HUES6 (cell line): ENCODE measurements at regions not wholly inside any gene's neighbourhood (a gene's known extent, or its start where the extent isn't known, plus 50 kb on each side); places are given as distances from the start of the nearest gene placed in this dataset.
"Not testable (repeated sequence)": the region's sequence is repeated elsewhere in the genome, so short reads cannot be mapped to it uniquely, and the experiment has no call there.

ENCODE experiments used
- H3K27ac ChIP-seq: 2 replicates; pipeline ENCODE4 v1.7.0; 2013; ENCODE audit warnings: low read depth, mild to moderate bottlenecking, low read length, inconsistent platforms
- H3K27me3 ChIP-seq: 2 replicates; pipeline ENCODE4 v1.6.1; 2013; ENCODE audit warnings: low read length; ENCODE audit not compliant: control insufficient read depth, insufficient read depth
- H3K36me3 ChIP-seq: 2 replicates; pipeline ENCODE4 v1.6.1; 2013; ENCODE audit warnings: low read length; ENCODE audit not compliant: control insufficient read depth, insufficient read depth
- H3K4me1 ChIP-seq: 2 replicates; pipeline ENCODE4 v1.6.1; 2013; ENCODE audit warnings: low read length; ENCODE audit not compliant: control insufficient read depth, insufficient read depth
- H3K4me3 ChIP-seq: 2 replicates; pipeline ENCODE4 v1.5.1; 2013; ENCODE audit warnings: low read depth, low read length
- H3K9ac ChIP-seq: one replicate; pipeline ENCODE4 v1.6.1; 2013; ENCODE audit warnings: mild to moderate bottlenecking, low read length
- H3K9me3 ChIP-seq: 2 replicates; pipeline ENCODE4 v1.6.1; 2013; ENCODE audit warnings: low read depth, low read length; ENCODE audit not compliant: control insufficient read depth, insufficient read depth

GRCh38 chr2:81002906-81003305 lies 698.4 kb upstream of the LRRTM1 start:
- H3K9ac ChIP-seq: no peak overlapping the region
- H3K9me3 ChIP-seq: peaks cover 3% of the 10 kb centered on the region; the same call in 1 of the 2 replicates
- no peaks in the 10 kb centered on the region for H3K36me3 ChIP-seq
- H3K27me3 ChIP-seq: no peaks in the 10 kb centered on the region
- no peak overlapping the region for H3K4me3 ChIP-seq
- H3K27ac ChIP-seq: no peak overlapping the region
- H3K4me1 ChIP-seq: no peaks in the 10 kb centered on the region

GRCh38 chr2:80987466-80987865 lies 682.9 kb upstream of the LRRTM1 start:
- Histone ChIP-seq H3K9ac (no peak overlapping the region), H3K36me3 (no peaks in the 10 kb centered on the region), H3K27ac (no peak overlapping the region), H3K9me3 (peaks cover 10% of the 10 kb centered on the region), H3K4me1 (no peaks in the 10 kb centered on the region), H3K27me3 (no peaks in the 10 kb centered on the region), H3K4me3 (no peak overlapping the region)

- Histone ChIP-seq H3K27ac (no peak overlapping the region), H3K4me3 (no peak overlapping the region), H3K36me3 (no peaks in the 10 kb centered on the region), H3K27me3 (no peaks in the 10 kb centered on the region), H3K9ac (no peak overlapping the region), H3K4me1 (no peaks in the 10 kb centered on the region), H3K9me3 (peaks cover 19% of the 10 kb centered on the region)
These were observed 665.3 kb upstream of the LRRTM1 start for GRCh38 chr2:80969900-80970299.

- Histone ChIP-seq H3K9me3 (peaks cover 19% of the 10 kb centered on the region), H3K36me3 (no peaks in the 10 kb centered on the region), H3K27me3 (no peaks in the 10 kb centered on the region), H3K4me1 (no peaks in the 10 kb centered on the region), H3K9ac (no peak overlapping the region), H3K27ac (no peak overlapping the region), H3K4me3 (no peak overlapping the region)
These were observed 663.9 kb upstream of the LRRTM1 start for GRCh38 chr2:80968450-80968849.

- no peaks in the 10 kb centered on the region for H3K4me1 ChIP-seq
- no peaks in the 10 kb centered on the region for H3K36me3 ChIP-seq
- H3K9ac ChIP-seq: no peak overlapping the region
- no peak overlapping the region for H3K4me3 ChIP-seq
- no peaks in the 10 kb centered on the region for H3K27me3 ChIP-seq
- no peak overlapping the region for H3K27ac ChIP-seq
- no peaks in the 10 kb centered on the region for H3K9me3 ChIP-seq
These were observed 643.1 kb upstream of the LRRTM1 start for GRCh38 chr2:80947601-80948130.

GRCh38 chr2:80943487-80943886 lies 638.9 kb upstream of the LRRTM1 start:
- Histone ChIP-seq H3K27me3 (no peaks in the 10 kb centered on the region), H3K4me3 (no peak overlapping the region), H3K36me3 (no peaks in the 10 kb centered on the region), H3K27ac (no peak overlapping the region), H3K9me3 (no peaks in the 10 kb centered on the region), H3K9ac (no peak overlapping the region), H3K4me1 (no peaks in the 10 kb centered on the region)

GRCh38 chr2:80942766-80943165 lies 638.2 kb upstream of the LRRTM1 start:
- Histone ChIP-seq H3K4me1 (no peaks in the 10 kb centered on the region), H3K9me3 (no peaks in the 10 kb centered on the region), H3K27ac (no peak overlapping the region), H3K4me3 (no peak overlapping the region), H3K36me3 (no peaks in the 10 kb centered on the region), H3K9ac (no peak overlapping the region), H3K27me3 (no peaks in the 10 kb centered on the region)

GRCh38 chr2:80938463-80938862 lies 633.9 kb upstream of the LRRTM1 start:
- Histone ChIP-seq H3K9me3 (no peaks in the 10 kb centered on the region), H3K27ac (no peak overlapping the region), H3K4me1 (no peaks in the 10 kb centered on the region), H3K4me3 (no peak overlapping the region), H3K9ac (no peak overlapping the region), H3K27me3 (no peaks in the 10 kb centered on the region), H3K36me3 (no peaks in the 10 kb centered on the region)

GRCh38 chr2:80931820-80932219 lies 627.3 kb upstream of the LRRTM1 start:
- H3K36me3 ChIP-seq, H3K4me1 ChIP-seq: not testable (repeated sequence)
- H3K9me3 ChIP-seq: peaks cover 15% of the 10 kb centered on the region

GRCh38 chr2:80930777-80931176 lies 626.2 kb upstream of the LRRTM1 start:
- no peak overlapping the region for H3K9ac ChIP-seq
- no peaks in the 10 kb centered on the region for H3K4me1 ChIP-seq
- H3K36me3 ChIP-seq: no peaks in the 10 kb centered on the region
- H3K27me3 ChIP-seq: no peaks in the 10 kb centered on the region
- no peak overlapping the region for H3K4me3 ChIP-seq
- H3K9me3 ChIP-seq: peaks cover 15% of the 10 kb centered on the region
- H3K27ac ChIP-seq: no peak overlapping the region

More at GRCh38 chr2:80931820-80932219, 627.3 kb upstream of the LRRTM1 start:
- not testable (repeated sequence) for H3K4me3 ChIP-seq, H3K9ac ChIP-seq, H3K27me3 ChIP-seq, H3K27ac ChIP-seq

- H3K4me1 ChIP-seq: no peaks in the 10 kb centered on the region
- no peak overlapping the region for H3K9ac ChIP-seq
- no peak overlapping the region for H3K27ac ChIP-seq
- H3K4me3 ChIP-seq: no peak overlapping the region
- H3K27me3 ChIP-seq: no peaks in the 10 kb centered on the region
- H3K9me3 ChIP-seq: peaks cover 13% of the 10 kb centered on the region
- no peaks in the 10 kb centered on the region for H3K36me3 ChIP-seq
These were observed 621.6 kb upstream of the LRRTM1 start for GRCh38 chr2:80926168-80926567.

GRCh38 chr2:80896576-80896975 lies 592.0 kb upstream of the LRRTM1 start:
- Histone ChIP-seq H3K27ac (no peak overlapping the region), H3K9me3 (no peaks in the 10 kb centered on the region), H3K27me3 (no peaks in the 10 kb centered on the region), H3K4me3 (no peak overlapping the region), H3K36me3 (no peaks in the 10 kb centered on the region), H3K4me1 (no peaks in the 10 kb centered on the region; the same call in 1 of the 2 replicates), H3K9ac (no peak overlapping the region)
